Left ventricle myocardium inferior (tissue), 1 donor: ENCODE measurements at regions not wholly inside any gene's neighbourhood (a gene's known extent, or its start where the extent isn't known, plus 50 kb on each side); places are given as distances from the start of the nearest gene placed in this dataset.

ENCODE experiments used
- DNase-seq: peaks from one replicate; pipeline ENCODE4 v3.0.0-alpha.2; 2020
- H3K27ac ChIP-seq: fragments of 200-600 bp; replicated peaks from 2 replicates; pipeline ENCODE4 v1.8.0; 2021
- H3K27me3 ChIP-seq: fragments of 200-600 bp; 2 replicates; pipeline ENCODE4 v1.8.0; 2021; ENCODE audit warnings: low read depth
- H3K36me3 ChIP-seq: fragments of 200-600 bp; 2 replicates; pipeline ENCODE4 v1.8.0; 2021
- H3K4me1 ChIP-seq: fragments of 200-600 bp; 2 replicates; pipeline ENCODE4 v1.8.0; 2021
- H3K4me3 ChIP-seq: fragments of 200-600 bp; 2 replicates; pipeline ENCODE4 v1.8.0; 2021; ENCODE audit warnings: mild to moderate bottlenecking, moderate library complexity
- H3K9me3 ChIP-seq: fragments of 200-600 bp; replicated peaks from 2 replicates; pipeline ENCODE4 v1.8.0; 2021
- CTCF ChIP-seq: fragments of 200-600 bp; IDR thresholded peaks from 2 replicates; pipeline ENCODE4 v1.8.0; 2021; ENCODE audit warnings: antibody characterized with exemption, mild to moderate bottlenecking, borderline replicate concordance
- intact Hi-C: fragments of 100-400 bp; cut with micrococcal nuclease; formaldehyde crosslinking; loops from one replicate; pipeline ENCODE4 v1.11.0; 2022
- donor health status: DM: no; HTN: yes; CAD: no; lungs with severe emphysema.

- no peak for DNase-seq
- Histone ChIP-seq H3K4me1 (no peaks in the 10 kb centered on the region), H3K4me3 (no peak overlapping the region), H3K27me3 (no peaks in the 10 kb centered on the region), H3K27ac (no peak overlapping the region), H3K9me3 (no peaks in the 10 kb centered on the region), H3K36me3 (no peaks in the 10 kb centered on the region)
- TF ChIP-seq CTCF, result no peak
- intact Hi-C loops, result no loop called here
Measured at GRCh38 chr2:150978053-150978452, 283.6 kb downstream of the RBM43 start.

GRCh38 chr2:150977296-150977695, 284.4 kb downstream of the RBM43 start:
- intact Hi-C loops, result no loop called here
- H3K27ac ChIP-seq, result no peak overlapping the region
- H3K27me3 ChIP-seq, result no peaks in the 10 kb centered on the region
- no peak for TF ChIP-seq CTCF
- no peaks in the 10 kb centered on the region for H3K36me3 ChIP-seq
- no peaks in the 10 kb centered on the region for H3K9me3 ChIP-seq
- no peaks in the 10 kb centered on the region for H3K4me1 ChIP-seq
- no peak overlapping the region for H3K4me3 ChIP-seq
- DNase-seq, result no peak

- no peaks in the 10 kb centered on the region for H3K9me3 ChIP-seq
- H3K4me1 ChIP-seq, result no peaks in the 10 kb centered on the region
- no peak overlapping the region for H3K4me3 ChIP-seq
- H3K27me3 ChIP-seq, result no peaks in the 10 kb centered on the region
- intact Hi-C loops, result no loop called here
- no peaks in the 10 kb centered on the region for H3K36me3 ChIP-seq
- no peak for DNase-seq
- no peak overlapping the region for H3K27ac ChIP-seq
- no peak for TF ChIP-seq CTCF
Measured at GRCh38 chr2:150976604-150977003, 285.1 kb downstream of the RBM43 start.

- no peak overlapping the region for H3K27ac ChIP-seq
- no peak overlapping the region for H3K4me3 ChIP-seq
- H3K27me3 ChIP-seq, result no peaks in the 10 kb centered on the region
- DNase-seq, result no peak
- intact Hi-C loops, result no loop called here
- no peaks in the 10 kb centered on the region for H3K36me3 ChIP-seq
- H3K4me1 ChIP-seq, result no peaks in the 10 kb centered on the region
- TF ChIP-seq CTCF, result no peak
- no peaks in the 10 kb centered on the region for H3K9me3 ChIP-seq
Measured at GRCh38 chr2:150974864-150975263, 286.8 kb downstream of the RBM43 start.

GRCh38 chr2:150974234-150974633, 287.4 kb downstream of the RBM43 start:
- Histone ChIP-seq H3K36me3 (no peaks in the 10 kb centered on the region), H3K4me1 (no peaks in the 10 kb centered on the region), H3K27me3 (no peaks in the 10 kb centered on the region), H3K27ac (no peak overlapping the region), H3K4me3 (no peak overlapping the region), H3K9me3 (no peaks in the 10 kb centered on the region)
- intact Hi-C loops, result no loop called here
- no peak for DNase-seq
- TF ChIP-seq CTCF, result no peak

GRCh38 chr2:150971910-150972309, 289.8 kb downstream of the RBM43 start:
- DNase-seq, result no peak
- H3K4me3 ChIP-seq, result no peak overlapping the region
- intact Hi-C loops, result no loop called here

More at GRCh38 chr2:150971910-150972309, 289.8 kb downstream of the RBM43 start:
- H3K9me3 ChIP-seq, result no peaks in the 10 kb centered on the region
- H3K27ac ChIP-seq, result no peak overlapping the region
- H3K36me3 ChIP-seq, result no peaks in the 10 kb centered on the region
- no peaks in the 10 kb centered on the region for H3K4me1 ChIP-seq
- no peak for TF ChIP-seq CTCF
- H3K27me3 ChIP-seq, result no peaks in the 10 kb centered on the region
